ENCODE measurements at regions not wholly inside any gene's neighbourhood (a gene's known extent, or its start where the extent isn't known, plus 50 kb on each side); places are given as distances from the start of the nearest gene placed in this dataset.
A peak's percentile ranks its signal among the peaks of the same experiment; 100 is the strongest.
"Not testable (repeated sequence)": the region's sequence is repeated elsewhere in the genome, so short reads cannot be mapped to it uniquely, and the experiment has no call there.

DNA sequence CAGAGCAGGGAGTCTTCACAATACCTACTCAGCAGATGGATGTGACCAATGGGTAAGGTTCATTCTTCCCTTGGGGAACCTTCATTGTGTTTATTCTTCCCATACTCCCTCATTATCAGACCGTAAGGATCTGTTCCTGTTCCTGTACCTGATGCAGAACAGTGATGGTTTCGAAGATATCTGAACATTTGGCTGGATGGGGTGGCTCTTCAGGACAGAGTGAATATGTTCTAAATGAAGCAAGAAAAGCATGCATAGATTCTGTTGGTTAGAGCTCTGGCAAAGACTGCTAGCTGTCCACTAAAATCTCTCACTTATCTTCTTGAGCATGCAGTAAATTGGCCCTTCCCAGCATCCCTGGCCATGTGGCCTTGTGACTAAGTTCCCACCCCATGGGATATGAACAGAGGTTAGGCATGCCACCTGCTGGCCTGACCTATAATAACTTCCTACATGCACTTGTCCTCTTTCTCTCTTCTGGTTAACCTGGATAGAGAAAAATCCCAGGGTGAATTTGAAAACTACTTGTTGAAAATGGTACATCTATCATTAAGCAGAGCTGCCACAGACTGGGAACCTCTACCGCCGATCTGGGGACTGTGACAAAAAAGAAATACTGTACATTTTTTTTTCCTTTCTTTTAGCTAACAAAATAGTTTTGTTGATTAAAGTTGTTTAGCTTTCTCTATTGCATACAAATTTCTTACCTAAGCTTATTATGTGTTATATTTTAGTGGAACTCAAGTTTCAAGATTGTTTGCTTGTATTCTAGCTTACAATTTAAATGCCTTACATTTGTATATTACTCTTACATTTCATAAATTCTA, 60.0 kb upstream of the BANK1 start:
- DNase-seq = peak; percentile 1 to 33 (median 6)

DNA sequence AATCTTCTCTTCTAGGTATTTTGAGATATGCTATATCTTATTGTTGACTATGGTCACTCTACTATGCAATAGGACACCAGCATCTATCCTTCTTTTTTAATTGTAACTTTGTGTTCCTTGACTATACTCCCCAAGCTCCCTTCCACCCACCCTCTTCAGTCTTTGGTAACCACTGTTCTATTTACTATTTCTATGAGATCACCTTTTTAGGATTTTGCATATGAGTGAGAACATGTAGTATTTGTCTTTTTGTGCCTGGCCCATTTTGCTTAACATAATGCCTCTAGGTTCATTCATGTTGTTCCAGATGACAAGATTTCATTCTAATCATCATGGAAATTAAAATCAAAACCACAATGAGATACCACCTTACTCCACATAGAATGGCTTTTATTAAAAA, 63.3 kb upstream of the BANK1 start:
- DNase-seq = no peak

DNA sequence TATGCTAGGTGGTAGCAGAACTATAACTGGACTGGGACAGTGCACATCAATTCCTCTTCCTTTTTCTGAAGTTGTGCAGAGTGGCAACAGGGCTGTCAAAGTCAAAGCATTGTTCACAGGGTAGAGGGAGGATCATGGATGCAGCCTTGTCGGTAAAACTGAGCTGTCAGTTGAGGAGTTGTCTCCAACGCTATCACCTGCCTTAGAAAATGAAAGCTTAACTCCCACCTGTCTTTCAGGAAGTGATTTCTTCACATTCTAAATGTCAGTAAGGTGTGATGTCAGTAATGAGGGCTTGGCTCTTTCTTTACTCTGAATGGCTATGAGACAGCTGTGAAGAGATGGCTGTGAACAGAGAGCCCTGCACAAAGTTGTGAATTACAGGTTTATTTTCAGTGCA, 66.4 kb upstream of the BANK1 start:
- no peak for DNase-seq

DNA sequence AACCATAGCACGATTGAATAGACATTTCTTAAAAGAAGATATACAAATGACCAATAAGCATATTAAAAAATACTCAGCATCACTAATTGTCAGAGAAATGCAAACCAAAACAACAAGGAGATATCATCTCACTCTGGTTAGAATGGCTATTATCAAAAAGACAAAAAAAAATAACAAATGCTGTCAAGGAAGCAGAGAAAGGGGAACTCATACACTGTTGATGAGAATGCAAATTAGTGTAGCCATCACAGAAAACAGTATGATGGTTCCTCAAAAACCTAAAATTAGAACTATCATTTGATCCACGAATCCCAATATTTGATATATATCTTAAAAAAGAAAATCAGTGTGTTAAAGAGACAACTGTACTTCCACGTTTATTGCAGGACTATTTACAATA, 71.7 kb upstream of the BANK1 start:
- DNase-seq = no peak

DNA sequence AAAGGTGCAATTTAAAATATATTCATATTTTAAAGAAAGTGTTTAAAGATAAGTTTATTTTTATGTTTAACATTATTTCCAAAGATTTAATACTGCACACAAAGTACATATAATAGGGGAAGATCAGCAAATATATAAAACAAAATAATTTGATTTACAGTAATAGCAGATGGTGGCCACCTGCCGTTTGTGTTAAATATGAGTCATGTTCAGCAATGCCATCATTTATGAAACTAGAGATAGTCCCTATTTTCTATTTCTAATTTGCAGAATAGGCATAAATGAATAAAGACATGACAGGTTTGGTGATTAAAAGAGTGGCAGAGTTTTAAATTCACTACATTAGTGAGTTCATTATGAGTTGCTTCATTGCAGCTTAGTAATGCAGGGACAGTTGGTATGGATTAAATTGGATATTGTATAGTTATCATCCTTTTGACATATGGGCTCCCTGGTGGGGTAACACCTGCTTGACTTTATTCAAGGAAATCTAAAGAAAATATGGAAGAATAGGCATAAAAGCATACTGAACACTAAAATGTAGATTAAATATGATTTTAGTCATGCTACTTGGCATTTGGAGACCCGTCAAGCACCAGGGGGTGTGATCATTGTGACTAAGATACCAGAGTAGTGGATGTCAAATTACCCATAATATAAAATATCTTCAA, 78.8 kb upstream of the BANK1 start:
- no peak for DNase-seq

DNA sequence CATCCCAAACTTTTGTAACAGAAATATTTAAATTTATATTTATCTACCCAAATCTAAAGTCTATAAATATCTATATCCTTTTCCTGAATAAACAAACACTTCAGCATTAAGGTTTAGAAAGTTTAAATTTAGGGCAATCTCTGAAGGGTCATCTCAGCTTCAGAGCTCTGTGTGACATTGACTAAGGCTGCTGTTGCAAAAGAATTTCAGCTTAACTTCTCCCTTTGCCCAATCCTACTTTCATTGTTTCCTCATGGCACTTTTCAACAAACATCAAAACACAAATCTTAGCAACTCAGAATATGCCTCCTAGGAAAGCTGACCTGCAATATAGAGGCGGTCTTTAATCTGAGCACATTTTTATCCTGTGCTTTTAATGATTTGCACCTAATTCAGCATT, 79.7 kb upstream of the BANK1 start:
- DNase-seq = no peak

DNA sequence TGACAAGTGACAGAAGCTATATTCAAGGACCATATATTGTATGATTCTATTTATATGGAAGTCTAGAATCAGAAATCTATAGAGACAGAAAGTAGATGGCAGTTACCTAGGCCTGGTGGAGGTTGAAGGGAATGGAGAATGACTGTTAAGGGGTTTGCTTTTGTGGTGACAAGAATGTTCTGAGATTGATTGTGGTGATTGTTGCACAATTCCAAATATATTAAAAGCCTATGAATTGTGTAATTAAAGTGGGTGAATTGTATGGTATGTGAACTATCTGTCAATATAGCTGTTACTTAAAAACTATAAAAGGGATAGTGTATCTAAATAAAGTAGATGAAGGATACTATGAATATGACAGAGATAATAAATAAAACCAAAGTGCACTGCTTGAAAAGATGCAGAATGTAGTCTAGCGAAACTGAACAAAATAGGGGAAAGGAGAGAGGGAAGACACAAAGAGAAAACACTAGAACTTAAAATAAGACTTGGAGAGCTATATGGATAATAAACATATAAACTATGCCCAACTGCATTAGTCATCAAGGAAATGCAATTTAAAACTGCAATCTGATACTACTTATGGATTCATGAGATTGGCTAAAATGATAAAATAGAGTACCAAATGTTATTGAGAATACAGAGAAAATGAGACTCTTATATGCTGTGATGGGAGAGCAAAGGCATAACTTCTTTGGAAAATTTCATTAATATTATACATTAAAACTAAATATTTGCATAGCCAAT, 82.1 kb upstream of the BANK1 start:
- no peak for DNase-seq

DNA sequence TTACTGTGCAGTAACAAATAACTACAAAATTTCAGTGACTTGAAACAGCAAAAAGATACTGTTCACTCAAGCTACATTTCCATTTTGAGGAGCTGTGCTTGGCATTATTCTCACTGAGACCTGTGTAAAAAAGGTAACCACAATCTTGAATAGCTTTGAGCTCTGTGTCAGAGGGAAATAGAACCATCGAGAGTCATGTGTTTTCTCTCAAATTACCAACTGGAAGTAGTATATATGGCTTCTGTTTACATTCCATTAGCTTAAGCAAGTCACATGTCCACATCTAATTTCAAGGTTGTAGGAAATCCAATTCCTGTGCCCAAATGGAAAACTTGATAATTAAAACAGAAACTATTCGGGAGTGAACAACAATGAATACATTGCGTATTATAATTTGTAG, 82.9 kb upstream of the BANK1 start:
- no peak for DNase-seq

DNA sequence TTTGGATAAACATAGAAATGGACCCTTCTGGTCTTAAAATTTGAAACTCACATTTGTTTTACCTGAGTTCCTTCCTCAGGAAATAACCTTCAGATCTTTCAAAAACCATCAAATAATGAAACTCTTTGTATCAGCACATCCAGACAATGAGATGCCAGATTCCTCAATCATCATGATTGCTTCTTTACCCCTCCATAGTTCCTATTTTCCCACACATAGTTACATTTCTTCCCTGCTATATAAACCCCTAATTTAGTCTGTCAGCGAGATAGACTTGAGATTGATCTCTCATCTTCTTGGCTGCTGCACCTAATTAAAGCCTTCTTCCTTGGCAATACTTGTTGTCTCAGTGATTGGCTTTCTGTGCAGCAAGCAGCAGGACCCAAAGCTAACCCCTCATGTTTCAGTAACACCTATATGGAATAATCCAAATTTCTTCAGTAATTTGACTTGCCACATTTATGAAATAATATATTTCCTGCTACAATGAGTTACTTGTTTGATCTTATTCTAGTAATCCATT, 83.9 kb upstream of the BANK1 start:
- DNase-seq = no peak

DNA sequence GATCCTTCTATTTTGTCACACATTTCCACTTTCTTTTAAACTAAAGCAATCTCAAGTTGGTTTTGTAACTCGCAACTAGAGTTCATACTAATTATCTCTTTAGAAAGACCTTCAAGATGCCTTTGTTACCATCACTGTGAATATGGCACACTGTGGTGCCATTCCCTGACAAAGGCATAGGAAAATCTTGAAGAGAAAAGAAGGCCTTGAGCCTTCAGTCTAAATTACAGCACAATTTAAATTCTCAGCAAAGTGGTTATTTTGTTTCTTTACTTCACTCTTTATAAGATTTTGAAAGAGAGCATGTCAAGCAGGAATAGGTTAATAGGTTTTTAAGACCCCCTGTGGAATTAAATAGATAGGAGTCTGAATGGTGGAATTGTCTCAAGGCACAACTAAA, 89.0 kb upstream of the BANK1 start:
- no peak for DNase-seq

DNA sequence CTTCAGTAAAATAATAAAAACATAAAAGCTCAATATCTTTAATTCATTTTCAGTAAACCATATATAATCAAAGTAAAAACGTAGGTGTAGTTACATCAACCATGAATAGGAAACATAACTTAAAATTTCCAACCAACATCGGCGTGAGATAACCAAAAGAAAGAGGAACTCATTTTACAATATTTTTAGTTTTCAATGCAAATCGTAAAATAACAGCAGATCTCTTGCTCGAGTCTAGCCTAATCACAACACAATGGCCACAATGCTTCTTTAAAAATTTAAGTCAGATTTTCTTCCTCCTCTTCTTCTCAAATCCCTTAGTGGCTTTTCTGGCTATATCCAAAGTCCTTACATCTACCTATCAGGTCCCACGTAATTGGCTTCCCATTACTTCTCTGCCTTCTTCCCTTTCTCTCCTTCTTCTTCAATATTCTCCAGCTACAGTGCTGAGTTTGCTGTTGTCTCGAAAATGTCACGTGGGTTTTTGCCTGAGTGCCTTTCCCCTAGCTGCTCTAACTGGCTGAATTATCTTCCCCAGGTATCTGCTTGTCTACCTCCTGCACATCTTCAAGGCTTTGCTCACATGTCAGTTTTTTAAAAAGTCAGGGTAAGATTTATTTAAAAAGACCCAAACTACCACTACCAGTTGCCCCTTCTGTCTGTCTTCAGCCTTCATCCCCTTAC, 90.9 kb upstream of the BANK1 start:
- no peak for DNase-seq

DNA sequence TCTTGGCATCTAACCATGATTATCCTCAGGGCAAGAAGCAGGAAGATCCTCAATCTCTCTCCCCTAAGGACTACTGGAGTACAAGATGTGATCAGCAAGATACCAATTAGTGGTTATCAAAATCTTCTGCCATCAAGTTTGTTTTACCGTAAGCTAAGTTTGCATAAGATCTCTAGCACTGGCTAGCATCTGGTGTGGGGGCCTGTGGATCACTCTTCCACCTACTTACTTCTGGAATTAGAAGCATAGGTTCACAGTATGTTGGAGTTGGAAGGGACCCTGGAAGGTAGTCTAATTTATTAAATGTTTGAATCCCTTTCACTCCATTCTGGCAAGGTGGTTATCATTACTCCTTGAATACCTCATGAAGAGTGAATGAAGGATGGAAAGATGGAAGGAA, 93.3 kb upstream of the BANK1 start:
- no peak for DNase-seq

DNA sequence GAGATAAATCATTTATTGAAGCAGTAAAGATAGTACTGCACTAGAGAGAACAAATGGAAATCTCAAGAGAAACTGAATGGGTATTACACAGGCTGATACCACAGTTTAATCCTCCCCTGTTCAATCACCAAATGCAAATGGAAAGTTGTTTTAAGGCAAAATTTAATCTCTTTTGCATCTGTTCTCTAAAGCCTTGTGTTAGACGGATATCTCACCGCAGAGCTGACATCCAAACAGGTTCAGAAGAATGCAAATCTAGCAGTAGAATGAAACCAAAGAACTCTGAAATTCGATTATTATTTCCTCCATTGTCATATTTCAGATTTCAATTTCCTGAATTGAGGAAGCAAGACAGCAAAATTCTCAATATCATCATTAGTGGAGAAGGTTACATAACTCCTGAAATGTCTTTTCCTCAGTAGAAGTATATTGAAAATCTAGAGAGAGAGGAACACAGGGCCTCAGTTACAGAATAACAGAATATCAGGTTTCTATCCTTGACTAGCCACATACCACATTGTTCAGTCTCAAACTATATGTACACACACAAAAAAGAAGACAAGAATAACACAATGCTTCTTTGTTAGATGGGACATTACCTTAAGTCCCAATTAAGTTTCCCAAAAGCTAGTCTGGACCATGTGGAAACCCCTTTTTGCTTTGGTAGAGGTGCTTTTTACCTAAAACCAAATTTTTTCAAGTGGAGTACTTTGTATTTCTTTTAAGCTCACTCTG, 94.1 kb upstream of the BANK1 start:
- DNase-seq = no peak

DNA sequence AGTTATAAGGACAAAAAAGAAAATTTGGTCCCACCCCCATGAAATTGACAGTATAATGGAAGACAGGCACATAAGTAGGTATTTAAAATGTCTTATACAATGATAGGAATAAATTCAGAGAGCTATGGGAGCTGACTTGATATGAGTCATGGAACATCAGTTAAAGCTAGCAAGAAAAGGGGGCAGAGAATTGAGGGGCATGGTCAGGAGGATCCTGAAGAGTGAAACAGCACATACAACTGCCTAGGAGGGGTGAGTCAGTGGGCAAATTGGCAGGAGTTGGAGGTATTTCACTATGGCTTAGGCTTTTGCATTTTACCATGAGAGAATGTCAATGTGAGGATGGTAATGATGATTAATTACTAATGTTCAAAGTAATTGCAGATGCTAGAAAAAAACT, 95.4 kb upstream of the BANK1 start:
- no peak for DNase-seq

DNA sequence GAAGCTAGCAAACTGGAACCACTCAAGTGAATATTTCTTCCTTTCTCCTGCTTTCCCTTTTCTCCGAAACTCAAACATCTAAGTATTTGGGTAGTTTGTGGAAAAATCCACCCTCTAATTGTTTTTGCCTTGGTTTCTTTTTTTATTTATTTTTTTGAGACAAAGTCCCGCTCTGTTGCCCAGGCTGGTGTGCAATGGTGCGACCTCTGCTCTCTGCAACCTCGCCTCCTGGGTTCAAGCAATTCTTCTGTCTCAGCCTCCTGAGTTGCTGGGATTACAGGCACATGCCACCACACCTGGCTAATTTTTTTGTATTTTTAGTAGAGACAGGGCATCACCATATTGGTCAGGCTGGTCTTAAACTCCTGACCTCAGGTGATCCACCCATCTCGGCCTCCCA, 96.1 kb upstream of the BANK1 start:
- not testable (repeated sequence) for DNase-seq

DNA sequence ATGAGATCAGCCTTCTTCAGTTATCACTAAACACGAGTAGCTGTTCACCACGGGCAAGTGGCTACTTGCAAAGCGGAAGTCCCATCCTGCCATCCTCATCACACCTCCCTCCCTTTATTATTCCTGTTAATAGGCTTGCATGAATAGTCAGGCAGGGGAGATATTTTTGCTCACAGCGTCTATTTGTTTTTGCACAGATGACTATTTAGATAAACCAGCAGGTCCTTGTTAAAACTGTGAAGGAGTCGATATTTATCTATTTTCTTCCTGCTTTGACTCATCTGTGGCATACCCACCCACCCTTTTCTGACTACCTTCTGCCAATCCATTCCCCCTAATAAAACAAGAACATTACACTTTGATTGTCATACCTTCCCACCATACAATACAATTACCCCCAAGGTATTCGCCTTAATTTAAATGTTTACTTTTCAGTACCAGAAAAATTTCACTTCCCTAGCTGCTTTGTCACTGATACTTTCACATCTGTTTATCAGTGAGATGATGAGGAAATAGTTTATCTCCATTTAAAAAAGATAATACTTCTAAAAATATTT, 96.6 kb upstream of the BANK1 start:
- DNase-seq = no peak

DNA sequence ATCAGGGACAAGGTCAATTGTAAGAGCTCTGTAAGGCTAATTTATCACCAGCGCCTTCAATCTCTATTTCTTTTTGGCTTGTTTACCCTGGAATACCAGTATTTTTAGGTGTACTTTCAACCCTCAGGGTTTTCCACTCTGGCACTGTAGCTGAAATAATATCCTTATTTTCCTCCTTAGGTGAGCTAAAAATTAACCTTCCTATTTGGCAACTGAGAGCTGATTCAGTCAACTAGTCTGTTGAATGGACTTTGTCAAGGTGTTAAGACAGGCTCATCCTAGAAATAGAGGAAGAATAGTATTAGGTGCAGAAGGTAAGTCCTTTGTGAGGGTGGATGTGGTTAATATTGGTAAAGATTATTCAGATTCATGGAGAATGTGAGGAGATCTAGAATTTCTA, 101.3 kb upstream of the BANK1 start:
- no peak for DNase-seq

DNA sequence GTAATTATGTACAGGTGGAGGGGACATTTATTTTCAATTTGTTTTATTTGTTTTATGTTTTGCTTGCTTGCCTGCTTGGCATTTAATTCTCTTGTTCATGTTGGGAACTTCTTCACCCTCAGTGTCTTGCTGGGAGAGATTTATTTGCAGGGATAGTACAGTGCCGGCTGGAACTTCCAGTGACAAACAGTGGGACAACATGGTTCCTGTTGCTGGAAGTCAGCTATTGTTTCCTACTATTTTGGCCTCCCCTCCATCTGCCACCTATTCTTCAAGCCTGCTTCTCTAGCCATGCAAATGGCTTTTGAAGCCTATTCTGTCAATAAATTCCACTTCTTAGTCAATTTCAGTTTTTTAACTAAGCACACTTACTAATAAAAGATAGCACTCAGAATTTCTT, 105.4 kb upstream of the BANK1 start:
- no peak for DNase-seq

DNA sequence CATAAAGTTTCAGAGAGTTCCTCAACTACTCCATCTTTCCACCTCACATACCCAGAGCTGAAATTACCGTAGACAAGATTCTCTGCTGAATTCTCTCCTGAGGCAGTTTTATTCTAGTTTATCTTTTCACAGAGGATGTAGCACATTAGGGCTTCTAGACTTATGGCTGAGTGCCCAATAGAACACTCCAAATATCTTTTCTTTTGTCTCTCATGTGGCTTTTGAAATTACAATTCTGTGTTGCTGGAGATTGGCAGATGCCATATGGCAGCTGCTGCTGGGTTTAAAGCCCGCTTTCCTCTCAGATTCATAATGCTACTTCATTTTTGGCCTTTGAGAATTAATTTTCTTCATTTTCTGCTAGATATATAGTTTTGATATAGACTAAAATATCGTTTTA, 107.6 kb upstream of the BANK1 start:
- no peak for DNase-seq

DNA sequence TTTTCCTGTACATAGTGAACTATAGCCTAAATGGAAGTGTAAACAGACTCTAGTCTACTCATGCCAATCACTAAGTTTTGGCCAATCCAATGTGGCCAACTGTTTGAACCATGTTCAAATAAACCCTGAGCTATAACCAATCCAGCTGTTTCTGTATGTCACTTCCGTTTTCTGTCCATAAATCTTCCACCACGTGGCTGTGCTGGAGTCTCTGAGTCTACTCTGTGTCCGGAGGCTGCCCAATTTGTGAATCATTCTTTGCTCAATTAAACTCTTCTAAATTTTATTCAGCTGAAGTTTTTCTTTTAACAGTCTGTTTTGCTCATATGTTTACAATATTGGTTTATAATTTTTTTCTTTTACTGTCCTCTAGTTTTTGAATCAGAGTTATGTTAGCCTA, 112.3 kb upstream of the BANK1 start:
- no peak for DNase-seq

DNA sequence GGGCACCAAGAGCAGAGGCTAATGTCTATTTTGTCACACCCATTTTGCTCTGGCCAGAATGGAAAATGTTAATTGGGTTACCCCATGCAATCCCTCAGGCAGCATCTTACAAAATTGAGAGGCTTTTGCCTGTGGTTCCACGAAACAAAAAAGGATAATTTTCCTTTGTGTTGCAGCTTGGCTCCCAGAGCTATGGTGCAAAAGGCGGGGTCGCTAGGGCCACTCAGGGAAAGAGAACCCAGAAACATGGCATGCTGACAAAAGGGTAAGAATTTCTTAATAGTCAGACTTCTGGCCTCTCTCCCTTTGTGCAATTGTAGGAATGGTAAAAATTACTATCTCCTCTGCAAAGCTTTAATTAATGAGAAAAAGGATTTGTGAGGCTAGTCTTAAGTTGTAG, 119.6 kb upstream of the BANK1 start:
- no peak for DNase-seq

DNA sequence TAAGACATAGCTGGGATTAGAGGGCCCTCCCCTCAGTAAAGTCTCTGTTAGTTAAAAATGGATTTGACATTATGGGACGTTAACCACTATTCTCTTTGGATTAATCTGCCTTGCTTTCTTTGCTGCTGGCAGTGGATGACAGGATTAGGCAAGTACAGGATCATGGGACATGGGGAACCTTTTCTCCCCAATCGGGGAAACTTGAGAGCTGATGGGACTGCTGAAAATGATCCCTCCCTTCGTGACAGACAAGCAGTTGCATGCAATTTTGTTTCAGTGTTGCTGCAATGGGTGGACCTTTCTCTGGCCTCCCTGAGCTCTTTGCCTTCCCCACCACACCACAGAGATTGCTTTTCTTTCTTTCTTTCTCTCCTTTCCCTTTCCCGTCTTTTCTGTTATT, 120.2 kb upstream of the BANK1 start:
- no peak for DNase-seq
